HEK293T (cell line): ENCODE measurements at regions not wholly inside any gene's neighbourhood (a gene's known extent, or its start where the extent isn't known, plus 50 kb on each side); places are given as distances from the start of the nearest gene placed in this dataset.

Source experiments
- CTCF ChIA-PET: fragments of 350-600 bp; formaldehyde crosslinking; extraction: SDS; loops from one replicate; lab custom pipeline; 2021; ENCODE audit warnings: antibody characterized with exemption, inconsistent platforms; lab: Yijun Ruan, JAX
- POLR2A ChIA-PET: fragments of 350-600 bp; formaldehyde crosslinking; extraction: SDS; loops from one replicate; lab custom pipeline; 2020; ENCODE audit warnings: antibody characterized with exemption, inconsistent platforms; lab: Yijun Ruan, JAX
- DNase-seq: peaks from one replicate; pipeline ENCODE4 v3.0.0; 2012; ENCODE audit warnings: mixed read lengths; ENCODE audit errors: extremely low spot score
- ARNT ChIP-seq: fragments of 450-650 bp; IDR thresholded peaks from 2 replicates; pipeline ENCODE4 v1.6.1; 2017; ENCODE audit warnings: mild to moderate bottlenecking
- BHLHE40 ChIP-seq: fragments of 450-650 bp; IDR thresholded peaks from 2 replicates; pipeline ENCODE4 v1.6.1; 2016; ENCODE audit warnings: mild to moderate bottlenecking, moderate library complexity, borderline replicate concordance
- CTBP1 ChIP-seq: fragments of 450-650 bp; IDR thresholded peaks from 2 replicates; pipeline ENCODE4 v1.6.1; 2016; ENCODE audit warnings: borderline replicate concordance
- ELF4 ChIP-seq: fragments of 450-650 bp; IDR thresholded peaks from 2 replicates; pipeline ENCODE4 v1.6.1; 2017; ENCODE audit warnings: antibody characterized with exemption
- FOXA1 ChIP-seq: fragments of 450-650 bp; IDR thresholded peaks from 2 replicates; pipeline ENCODE4 v1.6.1; 2016; ENCODE audit warnings: mild to moderate bottlenecking
- FOXK2 ChIP-seq: fragments of 450-650 bp; IDR thresholded peaks from 2 replicates; pipeline ENCODE4 v1.6.1; 2016; ENCODE audit warnings: mild to moderate bottlenecking
- FOXM1 ChIP-seq: fragments of 450-650 bp; IDR thresholded peaks from 2 replicates; pipeline ENCODE4 v1.6.1; 2017; ENCODE audit warnings: mild to moderate bottlenecking, borderline replicate concordance
- HDGF ChIP-seq: fragments of 450-650 bp; IDR thresholded peaks from 2 replicates; pipeline ENCODE4 v1.6.1; 2017; ENCODE audit warnings: antibody characterized with exemption, borderline replicate concordance
- L3MBTL2 ChIP-seq: fragments of 450-650 bp; conservative IDR thresholded peaks from 2 replicates; pipeline ENCODE4 v1.6.1; 2016; ENCODE audit warnings: mild to moderate bottlenecking
- LEF1 ChIP-seq: fragments of 450-650 bp; IDR thresholded peaks from 2 replicates; pipeline ENCODE4 v1.6.1; 2017; ENCODE audit warnings: mild to moderate bottlenecking, borderline replicate concordance
- NFRKB ChIP-seq: fragments of 450-650 bp; IDR thresholded peaks from 2 replicates; pipeline ENCODE4 v1.6.1; 2016; ENCODE audit warnings: mild to moderate bottlenecking, moderate library complexity
- PKNOX1 ChIP-seq: fragments of 450-650 bp; IDR thresholded peaks from 2 replicates; pipeline ENCODE4 v1.6.1; 2016
- SP1 ChIP-seq: fragments of 450-650 bp; IDR thresholded peaks from 2 replicates; pipeline ENCODE4 v1.6.1; 2017
- SUZ12 ChIP-seq: fragments of 450-650 bp; IDR thresholded peaks from 2 replicates; pipeline ENCODE4 v1.6.1; 2016; ENCODE audit warnings: mild to moderate bottlenecking
- TARDBP ChIP-seq: fragments of 450-650 bp; IDR thresholded peaks from 2 replicates; pipeline ENCODE4 v1.6.1; 2016
- ZNF384 ChIP-seq: fragments of 450-650 bp; IDR thresholded peaks from 2 replicates; pipeline ENCODE4 v1.6.1; 2016

- TF ChIP-seq LEF1 (no peak), ELF4 (no peak), HDGF (no peak), CTBP1 (no peak), ZNF384 (no peak), SP1 (no peak), L3MBTL2 (no peak), FOXM1 (no peak), TARDBP (no peak), FOXK2 (no peak), NFRKB (no peak), BHLHE40 (no peak), SUZ12 (no peak), FOXA1 (no peak), ARNT (no peak), PKNOX1 (no peak)
- no peak for DNase-seq
- ChIA-PET POLR2A (no interaction called here), CTCF (no interaction called here)
Observed at GRCh38 chr5:120738568-120738967, 274.5 kb downstream of the PRR16 start.

GRCh38 chr5:120740989-120741388 lies 276.9 kb downstream of the PRR16 start:
- CTCF ChIA-PET, result no interaction called here
- TF ChIP-seq SP1 (no peak), ARNT (no peak), ELF4 (no peak), PKNOX1 (no peak), L3MBTL2 (no peak), HDGF (no peak), LEF1 (no peak)
- POLR2A ChIA-PET, result no interaction called here
- DNase-seq, result no peak

- ChIA-PET CTCF (no interaction called here), POLR2A (no interaction called here)
- TF ChIP-seq FOXM1, result no peak
- TF ChIP-seq L3MBTL2, result no peak
- no peak for TF ChIP-seq SP1
- no peak for TF ChIP-seq FOXK2
- TF ChIP-seq ELF4, result no peak
- no peak for TF ChIP-seq PKNOX1
- no peak for TF ChIP-seq FOXA1
- no peak for TF ChIP-seq ARNT
- TF ChIP-seq HDGF, result no peak
- no peak for TF ChIP-seq LEF1
- TF ChIP-seq NFRKB, result no peak
- no peak for TF ChIP-seq TARDBP
- TF ChIP-seq CTBP1, result no peak
- TF ChIP-seq ZNF384, result no peak
- TF ChIP-seq SUZ12, result no peak
- TF ChIP-seq BHLHE40, result no peak
- no peak for DNase-seq
Observed at GRCh38 chr5:120748474-120748873, 284.4 kb downstream of the PRR16 start.

- TF ChIP-seq SP1, result no peak
- TF ChIP-seq CTBP1, result no peak
- no peak for TF ChIP-seq NFRKB
- no peak for TF ChIP-seq SUZ12
- TF ChIP-seq ARNT, result no peak
- no peak for TF ChIP-seq L3MBTL2
- TF ChIP-seq LEF1, result no peak
- TF ChIP-seq ELF4, result no peak
- TF ChIP-seq FOXK2, result no peak
- no peak for DNase-seq
- ChIA-PET CTCF (no interaction called here), POLR2A (no interaction called here)
Observed at GRCh38 chr5:120749737-120750136, 285.6 kb downstream of the PRR16 start.

- ChIA-PET POLR2A (no interaction called here), CTCF (no interaction called here)
- no peak for DNase-seq
- TF ChIP-seq TARDBP (no peak), LEF1 (no peak), L3MBTL2 (no peak), ELF4 (no peak), FOXM1 (no peak), BHLHE40 (no peak), NFRKB (no peak), PKNOX1 (no peak)
Observed at GRCh38 chr5:120759587-120759986, 295.5 kb downstream of the PRR16 start.

GRCh38 chr5:120761986-120762385 lies 297.9 kb downstream of the PRR16 start:
- ChIA-PET CTCF (no interaction called here), POLR2A (no interaction called here)
- no peak for TF ChIP-seq FOXK2
- TF ChIP-seq FOXA1, result no peak
- no peak for TF ChIP-seq TARDBP
- TF ChIP-seq ZNF384, result no peak
- DNase-seq, result no peak
